Esophagus squamous epithelium (tissue), 5 donors: ENCODE measurements at regions not wholly inside any gene's neighbourhood (a gene's known extent, or its start where the extent isn't known, plus 50 kb on each side); places are given as distances from the start of the nearest gene placed in this dataset.

Source experiments
- DNase-seq: peaks from one replicate; lab custom pipeline; 2025; lab: John Stamatoyannopoulos, UW
- H3K27ac ChIP-seq, 4 donors: fragments of 200-600 bp; sonication (generic); one replicate each; pipeline ENCODE4 v1.5.1; 2016 to 2019; ENCODE audit warnings: mild to moderate bottlenecking in 1 of 4
- H3K27me3 ChIP-seq, 4 donors: fragments of 200-600 bp; sonication (generic); 1 replicate in 3 of 4; 2 replicates in 1 of 4; pipeline versions ENCODE4 v1.5.1 to v1.6.0; 2017 to 2021; ENCODE audit warnings: antibody characterized with exemption in 1 of 4
- H3K36me3 ChIP-seq, 3 donors: fragments of 200-600 bp; sonication (generic); one replicate each; pipeline ENCODE4 v1.5.1; 2016 to 2019
- H3K4me1 ChIP-seq, 3 donors: fragments of 200-600 bp; sonication (generic); one replicate each; pipeline ENCODE4 v1.5.1; 2017 to 2019
- H3K4me3 ChIP-seq, 4 donors: fragments of 200-600 bp; sonication (generic); 1 replicate in 3 of 4; 2 replicates in 1 of 4; pipeline ENCODE4 v1.5.1; 2016 to 2019; ENCODE audit warnings: mild to moderate bottlenecking in 2 of 4, moderate library complexity in 1 of 4
- H3K9me3 ChIP-seq, 3 donors: fragments of 200-600 bp; sonication (generic); one replicate each; pipeline ENCODE4 v1.5.1; 2016 to 2019
- POLR2A ChIP-seq, 4 donors: fragments of 450-650 bp; IDR thresholded peaks; one replicate each; pipeline ENCODE4 v1.6.1; 2017; ENCODE audit warnings: antibody characterized with exemption in 4 of 4, mild to moderate bottlenecking in 4 of 4, moderate library complexity in 3 of 4
- WGBS, 2 donors: methylation state at CpG; one replicate each; pipeline ENCODE4 v1.1.5; 2018; 5-methylcytosine and 5-hydroxymethylcytosine counted together
- intact Hi-C: fragments of 100-400 bp; cut with DNase I; formaldehyde crosslinking; loops from one replicate; pipeline ENCODE4 v1.15.0; 2022
- TF ChIP-seq, protein P1 (sequence below), 6 experiments: fragments of 450-650 bp in 4 of 6; fragments of 200-600 bp in 2 of 6; sonication (generic) in 2 of 6; IDR thresholded peaks; one replicate each; pipeline ENCODE4 v1.5.1; 2016 to 2019; ENCODE audit warnings: antibody characterized with exemption in 6 of 6, mild to moderate bottlenecking in 4 of 6, moderate library complexity in 4 of 6
- donor health status: DM: yes; HTN: yes; CAD: no.

GRCh38 chr9:126152622-126153362, 173.8 kb upstream of the MVB12B start:
- no peaks in the 10 kb centered on the region for H3K36me3 ChIP-seq
- no peak overlapping the region for H3K27ac ChIP-seq
- no peak overlapping the region for H3K4me3 ChIP-seq
- TF ChIP-seq POLR2A (IDR thresholded peaks at IDR 0.05) = no peak
- TF ChIP-seq, protein P1, sequence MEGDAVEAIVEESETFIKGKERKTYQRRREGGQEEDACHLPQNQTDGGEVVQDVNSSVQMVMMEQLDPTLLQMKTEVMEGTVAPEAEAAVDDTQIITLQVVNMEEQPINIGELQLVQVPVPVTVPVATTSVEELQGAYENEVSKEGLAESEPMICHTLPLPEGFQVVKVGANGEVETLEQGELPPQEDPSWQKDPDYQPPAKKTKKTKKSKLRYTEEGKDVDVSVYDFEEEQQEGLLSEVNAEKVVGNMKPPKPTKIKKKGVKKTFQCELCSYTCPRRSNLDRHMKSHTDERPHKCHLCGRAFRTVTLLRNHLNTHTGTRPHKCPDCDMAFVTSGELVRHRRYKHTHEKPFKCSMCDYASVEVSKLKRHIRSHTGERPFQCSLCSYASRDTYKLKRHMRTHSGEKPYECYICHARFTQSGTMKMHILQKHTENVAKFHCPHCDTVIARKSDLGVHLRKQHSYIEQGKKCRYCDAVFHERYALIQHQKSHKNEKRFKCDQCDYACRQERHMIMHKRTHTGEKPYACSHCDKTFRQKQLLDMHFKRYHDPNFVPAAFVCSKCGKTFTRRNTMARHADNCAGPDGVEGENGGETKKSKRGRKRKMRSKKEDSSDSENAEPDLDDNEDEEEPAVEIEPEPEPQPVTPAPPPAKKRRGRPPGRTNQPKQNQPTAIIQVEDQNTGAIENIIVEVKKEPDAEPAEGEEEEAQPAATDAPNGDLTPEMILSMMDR (IDR thresholded peaks at IDR 0.05) = no peak
- no peaks in the 10 kb centered on the region for H3K4me1 ChIP-seq
- DNase-seq = no peak
- H3K27me3 ChIP-seq = peaks cover 0 to 57% (median 0%) of the 10 kb centered on the region in 4 donors
- no peaks in the 10 kb centered on the region for H3K9me3 ChIP-seq
- intact Hi-C loops = no loop called here
- WGBS, 2 donors = 58 to 65% methylated on average over 3 of the region's 3 CpGs

- TF ChIP-seq, protein P1 (IDR thresholded peaks at IDR 0.05) = no peak
- no peak for TF ChIP-seq POLR2A (IDR thresholded peaks at IDR 0.05)
- WGBS, 2 donors = 66 to 68% methylated on average over 6 of the region's 6 CpGs
- DNase-seq = no peak
- Histone ChIP-seq H3K27me3 (peaks cover 0 to 57% (median 0%) of the 10 kb centered on the region in 4 donors), H3K4me1 (no peaks in the 10 kb centered on the region), H3K36me3 (no peaks in the 10 kb centered on the region), H3K4me3 (no peak overlapping the region), H3K9me3 (no peaks in the 10 kb centered on the region), H3K27ac (no peak overlapping the region)
- intact Hi-C loops = no loop called here
These were observed 173.2 kb upstream of the MVB12B start for GRCh38 chr9:126153382-126153781.

- no peak for DNase-seq
- no peaks in the 10 kb centered on the region for H3K36me3 ChIP-seq
- TF ChIP-seq POLR2A (IDR thresholded peaks at IDR 0.05) = no peak
- TF ChIP-seq, protein P1 (IDR thresholded peaks at IDR 0.05) = no peak
- no peaks in the 10 kb centered on the region for H3K9me3 ChIP-seq
- H3K27me3 ChIP-seq = peaks cover 0 to 57% (median 0%) of the 10 kb centered on the region in 4 donors
- no peak overlapping the region for H3K4me3 ChIP-seq
- no peak overlapping the region for H3K27ac ChIP-seq
- H3K4me1 ChIP-seq = no peaks in the 10 kb centered on the region
- intact Hi-C loops = no loop called here
- WGBS, 2 donors = 67 to 91% methylated on average over 7 to 10 of the region's 10 CpGs
These were observed 172.3 kb upstream of the MVB12B start for GRCh38 chr9:126154182-126154827.

GRCh38 chr9:126154869-126155268, 171.8 kb upstream of the MVB12B start:
- TF ChIP-seq, protein P1 (IDR thresholded peaks at IDR 0.05) = no peak
- no peak for TF ChIP-seq POLR2A (IDR thresholded peaks at IDR 0.05)
- WGBS, 2 donors = 63 to 73% methylated on average over 4 to 5 of the region's 5 CpGs

More at GRCh38 chr9:126154869-126155268, 171.8 kb upstream of the MVB12B start:
- Histone ChIP-seq H3K27me3 (peaks cover 0 to 57% (median 0%) of the 10 kb centered on the region in 4 donors), H3K4me1 (no peaks in the 10 kb centered on the region), H3K36me3 (no peaks in the 10 kb centered on the region), H3K27ac (no peak overlapping the region), H3K4me3 (no peak overlapping the region), H3K9me3 (no peaks in the 10 kb centered on the region)
- intact Hi-C loops = no loop called here
- no peak for DNase-seq
